OCI-LY7 (cell line): ENCODE measurements at regions not wholly inside any gene's neighbourhood (a gene's known extent, or its start where the extent isn't known, plus 50 kb on each side); places are given as distances from the start of the nearest gene placed in this dataset.

ENCODE experiments used
- BruUV-seq: library from RNA; stranded (reverse); fragments of 400-500 nt; replicated peaks from 2 replicates; lab custom pipeline; 2021; lab: Mats Ljungman, UMichigan
- CTCF ChIA-PET: fragments of 300-600 bp; sonication (Branson Sonifier 250); formaldehyde crosslinking; loops from one replicate; lab custom pipeline; 2022; ENCODE audit warnings: antibody characterized with exemption; ENCODE audit not compliant: unreplicated experiment; lab: Charles Lee
- POLR2A ChIA-PET: fragments of 300-600 bp; sonication (Branson Sonifier 250); formaldehyde crosslinking; loops from one replicate; lab custom pipeline; 2022; ENCODE audit warnings: antibody characterized with exemption; lab: Charles Lee
- DNase-seq: peaks from one replicate; pipeline ENCODE4 v3.0.0-alpha.2; 2015; ENCODE audit warnings: low spot score
- H2AFZ ChIP-seq: fragments of 200-600 bp; sonication (generic), shearing (Covaris generic); 2 replicates; pipeline ENCODE4 v1.6.1; 2014; ENCODE audit warnings: mild to moderate bottlenecking, antibody characterized with exemption, low read length, moderate library complexity
- H3K27ac ChIP-seq: fragments of 200-600 bp; sonication (generic); 2 replicates; pipeline ENCODE4 v1.5.1; 2014; ENCODE audit warnings: mixed run types, low read depth, mild to moderate bottlenecking, moderate library complexity, low read length, inconsistent platforms; ENCODE audit not compliant: poor library complexity, severe bottlenecking
- H3K36me3 ChIP-seq: fragments of 200-600 bp; sonication (generic); 2 replicates; pipeline ENCODE4 v1.6.1; 2014; ENCODE audit warnings: mild to moderate bottlenecking, antibody characterized with exemption, low read length, moderate library complexity, mixed read lengths; ENCODE audit not compliant: insufficient read depth
- H3K4me1 ChIP-seq: fragments of 200-600 bp; sonication (generic); 2 replicates; pipeline ENCODE4 v1.5.1; 2014; ENCODE audit warnings: mild to moderate bottlenecking, low read length; ENCODE audit not compliant: insufficient read depth, poor library complexity, severe bottlenecking
- H3K4me2 ChIP-seq: fragments of 200-600 bp; sonication (generic); 2 replicates; pipeline ENCODE4 v1.6.1; 2014; ENCODE audit warnings: mild to moderate bottlenecking, low read length
- H3K4me3 ChIP-seq: fragments of 200-600 bp; sonication (generic); 2 replicates; pipeline ENCODE4 v1.5.1; 2014; ENCODE audit warnings: mild to moderate bottlenecking, low read depth, low read length; ENCODE audit not compliant: poor library complexity, severe bottlenecking
- H3K79me2 ChIP-seq: fragments of 200-600 bp; sonication (generic); 2 replicates; pipeline ENCODE4 v1.6.1; 2016; ENCODE audit warnings: low read depth, mild to moderate bottlenecking, low read length, moderate library complexity, mixed read lengths; ENCODE audit not compliant: insufficient read depth
- H3K9me2 ChIP-seq: fragments of 200-600 bp; sonication (generic); 2 replicates; pipeline ENCODE4 v1.6.1; 2016; ENCODE audit warnings: mild to moderate bottlenecking, low read length, mixed read lengths; ENCODE audit not compliant: insufficient read depth
- H3K9me3 ChIP-seq: fragments of 200-600 bp; sonication (generic); 2 replicates; pipeline ENCODE4 v1.6.1; 2014; ENCODE audit warnings: mild to moderate bottlenecking, mixed run types, low read length, mixed read lengths
- H4K20me1 ChIP-seq: fragments of 200-600 bp; sonication (generic); 2 replicates; pipeline ENCODE4 v1.6.1; 2014; ENCODE audit warnings: mild to moderate bottlenecking, antibody characterized with exemption, low read length, moderate library complexity, mixed read lengths; ENCODE audit not compliant: insufficient read depth
- CTCF ChIP-seq: fragments of 200-600 bp; sonication (generic); conservative IDR thresholded peaks from 2 replicates; pipeline ENCODE4 v1.5.1; 2014; ENCODE audit warnings: mild to moderate bottlenecking, antibody characterized with exemption, low read length, moderate library complexity, mixed read lengths
- EZH2phosphoT487 ChIP-seq: fragments of 200-600 bp; sonication (generic); IDR thresholded peaks from 2 replicates; pipeline ENCODE4 v1.6.1; 2018; ENCODE audit warnings: low read depth, borderline replicate concordance, mild to moderate bottlenecking, mixed run types, antibody characterized with exemption, low read length, moderate library complexity, mixed read lengths
- intact Hi-C: fragments of 100-400 bp; cut with micrococcal nuclease; formaldehyde crosslinking; loops from one replicate; pipeline ENCODE4 v1.10.0; 2022; ENCODE audit not compliant: unreplicated experiment

GRCh38 chr1:184919892-184920291 lies 54.4 kb downstream of the NIBAN1 start:
- no peaks in the 10 kb centered on the region for H3K9me2 ChIP-seq
- no peaks in the 10 kb centered on the region for H4K20me1 ChIP-seq
- no peaks in the 10 kb centered on the region for H3K36me3 ChIP-seq
- H3K27ac ChIP-seq: no peak overlapping the region
- DNase-seq: no peak
- no peaks in the 10 kb centered on the region for H3K9me3 ChIP-seq
- CTCF ChIA-PET: no interaction called here
- TF ChIP-seq EZH2phosphoT487 (no peak), CTCF (no peak)
- no peaks in the 10 kb centered on the region for H3K4me1 ChIP-seq
- H3K4me2 ChIP-seq: no peak overlapping the region
- no peak overlapping the region for H3K4me3 ChIP-seq
- H2AFZ ChIP-seq: no peak overlapping the region
- H3K79me2 ChIP-seq: no peaks in the 10 kb centered on the region
- POLR2A ChIA-PET: interaction anchor here (0.7 kb wide), 1 partner anchor 537 kb away, joined by 3 read pairs; no protein-coding TSS in a partner anchor
- no TSS peak for BruUV-seq
- intact Hi-C loops: no loop called here

DNA sequence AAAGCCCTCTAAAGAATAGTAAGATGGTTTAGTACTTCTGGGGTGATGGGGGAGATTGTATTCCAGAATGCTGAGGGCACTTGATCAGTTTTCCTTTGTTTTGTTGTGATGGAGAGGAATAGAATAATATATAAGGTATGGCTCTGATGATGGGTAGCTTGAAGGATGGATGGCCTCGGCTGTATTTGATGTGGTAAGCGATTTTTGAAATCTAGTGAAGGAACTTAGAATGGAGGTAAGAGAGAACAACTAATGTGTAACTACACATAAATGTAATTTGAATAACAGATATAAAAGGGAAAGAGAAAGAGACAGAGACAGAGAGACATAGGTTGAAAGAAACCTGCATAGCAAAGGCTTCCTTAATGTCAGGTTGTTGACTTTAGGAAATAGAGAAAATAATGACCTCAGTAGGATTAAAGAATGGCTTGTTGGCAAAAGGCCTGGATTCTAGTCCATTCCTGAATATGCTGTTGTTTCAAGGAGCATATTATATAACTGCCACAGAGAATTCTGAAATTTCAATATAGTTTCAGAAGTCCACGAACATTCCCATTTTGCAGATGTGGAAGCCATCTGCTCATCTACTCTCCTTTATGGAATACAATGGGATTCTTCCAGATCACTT lies 58.7 kb downstream of the NIBAN1 start:
- BruUV-seq: no TSS peak
- Histone ChIP-seq H3K4me3 (no peak overlapping the region), H2AFZ (no peak overlapping the region), H3K4me1 (no peaks in the 10 kb centered on the region), H4K20me1 (no peaks in the 10 kb centered on the region), H3K27ac (no peak overlapping the region), H3K36me3 (no peaks in the 10 kb centered on the region), H3K9me3 (no peaks in the 10 kb centered on the region), H3K9me2 (no peaks in the 10 kb centered on the region), H3K4me2 (no peak overlapping the region), H3K79me2 (no peaks in the 10 kb centered on the region)
- CTCF ChIA-PET: no interaction called here
- POLR2A ChIA-PET: interaction anchor here (1.4 kb wide), 1 partner anchor 14 kb away, joined by 3 read pairs; no protein-coding TSS in a partner anchor
- intact Hi-C loops: no loop called here
- no peak for TF ChIP-seq CTCF
- no peak for TF ChIP-seq EZH2phosphoT487
- DNase-seq: no peak

DNA sequence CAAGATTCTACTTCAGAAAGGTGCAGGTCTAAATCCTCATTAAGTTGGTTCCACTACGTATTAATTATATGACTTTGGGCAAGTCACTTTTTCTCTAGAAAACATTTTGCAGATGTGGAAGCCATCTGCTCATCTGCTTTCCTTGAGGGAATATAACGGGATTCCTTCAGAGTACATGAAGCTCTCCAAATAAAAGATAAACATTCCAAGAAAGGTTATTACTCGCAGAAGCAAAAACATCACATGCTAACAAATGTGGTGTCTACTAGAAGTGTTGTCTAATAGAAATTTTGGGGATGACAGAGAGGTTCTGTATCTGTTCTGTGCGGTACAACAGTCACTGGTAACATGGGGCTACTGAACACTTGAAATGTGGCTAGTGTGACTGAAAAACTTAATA lies 60.2 kb downstream of the NIBAN1 start:
- ChIA-PET CTCF (no interaction called here), POLR2A (no interaction called here)
- no peak for DNase-seq
- Histone ChIP-seq H4K20me1 (no peaks in the 10 kb centered on the region), H3K4me3 (no peak overlapping the region), H2AFZ (no peak overlapping the region), H3K9me3 (no peaks in the 10 kb centered on the region), H3K27ac (no peak overlapping the region), H3K4me1 (no peaks in the 10 kb centered on the region), H3K4me2 (no peak overlapping the region), H3K36me3 (no peaks in the 10 kb centered on the region), H3K9me2 (no peaks in the 10 kb centered on the region), H3K79me2 (no peaks in the 10 kb centered on the region)
- BruUV-seq: no TSS peak
- intact Hi-C loops: no loop called here
- TF ChIP-seq EZH2phosphoT487: no peak
- no peak for TF ChIP-seq CTCF
